Gastrocnemius medialis (tissue), 4 donors: ENCODE measurements at regions not wholly inside any gene's neighbourhood (a gene's known extent, or its start where the extent isn't known, plus 50 kb on each side); places are given as distances from the start of the nearest gene placed in this dataset.
"Not testable (repeated sequence)": the region's sequence is repeated elsewhere in the genome, so short reads cannot be mapped to it uniquely, and the experiment has no call there.

Source experiments
- ATAC-seq, 2 donors: fragments of 150-250 bp; one replicate each; pipeline ENCODE4 v1.9.1; 2016
- DNase-seq, 2 donors: peaks; one replicate each; pipeline ENCODE4 v3.0.0-alpha.2; 2019
- H3K27ac ChIP-seq, 4 donors: fragments of 200-600 bp; sonication (generic); 1 replicate in 1 of 4; 2 replicates in 3 of 4; pipeline ENCODE4 v1.5.1; 2016 to 2018; ENCODE audit warnings: mild to moderate bottlenecking in 2 of 4, moderate library complexity in 1 of 4
- H3K27me3 ChIP-seq, 3 donors: fragments of 200-600 bp; sonication (generic) in 2 of 3; 1 replicate in 1 of 3; 2 replicates in 2 of 3; pipeline versions ENCODE4 v1.5.1 to v1.6.0; 2016 to 2019; ENCODE audit warnings: mild to moderate bottlenecking in 1 of 3, moderate library complexity in 1 of 3
- H3K36me3 ChIP-seq, 2 donors: fragments of 200-600 bp; sonication (generic) in 1 of 2; one replicate each; pipeline ENCODE4 v1.5.1; 2017 to 2018
- H3K4me1 ChIP-seq, 2 donors: fragments of 200-600 bp; sonication (generic) in 1 of 2; one replicate each; pipeline ENCODE4 v1.5.1; 2016 to 2017; ENCODE audit warnings: mild to moderate bottlenecking in 2 of 2
- H3K4me3 ChIP-seq, 4 donors: fragments of 200-600 bp; sonication (generic) in 3 of 4; 1 replicate in 1 of 4; 2 replicates in 3 of 4; pipeline ENCODE4 v1.5.1; 2016 to 2019; ENCODE audit warnings: mild to moderate bottlenecking in 2 of 4
- H3K9me3 ChIP-seq, 3 donors: fragments of 200-600 bp; sonication (generic) in 2 of 3; 1 replicate in 1 of 3; 2 replicates in 2 of 3; pipeline ENCODE4 v1.5.1; 2016 to 2019
- CTCF ChIP-seq, 5 experiments: fragments of 450-650 bp in 3 of 5; fragments of 200-600 bp in 2 of 5; sonication (generic) in 2 of 5; IDR thresholded peaks in 4 of 5; conservative IDR thresholded peaks in 1 of 5; 1 replicate in 4 of 5; 2 replicates in 1 of 5; pipeline ENCODE4 v1.5.1; 2016 to 2019; ENCODE audit warnings: antibody characterized with exemption in 5 of 5, mild to moderate bottlenecking in 3 of 5, moderate library complexity in 3 of 5
- POLR2A ChIP-seq, 2 donors: fragments of 450-650 bp; IDR thresholded peaks; one replicate each; pipeline ENCODE4 v1.6.1; 2017; ENCODE audit warnings: antibody characterized with exemption in 2 of 2, mild to moderate bottlenecking in 2 of 2, moderate library complexity in 2 of 2
- in situ Hi-C, 4 donors: fragments of 200-750 bp; cut with MboI; loops; one replicate each; pipeline versions ENCODE4 v1.15.0 to v1.8.0; 2017; ENCODE audit warnings: low sequenced_read_pairs in 4 of 4
- intact Hi-C: fragments of 100-400 bp; cut with DNase I; formaldehyde crosslinking; loops from one replicate; pipeline ENCODE4 v1.15.1; 2023; ENCODE audit warnings: low total_unique reads

- in situ Hi-C loops (no loop called here), intact Hi-C loops (no loop called here)
- Histone ChIP-seq H3K4me3 (no peak overlapping the region), H3K27ac (peak overlapping the region in 1 of 4 donors; percentile 21), H3K36me3 (no peaks in the 10 kb centered on the region), H3K9me3 (no peaks in the 10 kb centered on the region), H3K4me1 (peaks cover 0 to 6% of the 10 kb centered on the region in 2 donors), H3K27me3 (no peaks in the 10 kb centered on the region)
- ATAC-seq (peak; percentile 94 to 97), DNase-seq (peak; percentile 33 to 60)
- TF ChIP-seq CTCF (IDR thresholded peaks at IDR 0.05 in 4 of 5, conservative IDR thresholded peaks at IDR 0.05 in 1 of 5) (no peak), POLR2A (IDR thresholded peaks at IDR 0.05) (no peak)
Observed at GRCh38 chr1:59215766-59216291, 81.1 kb upstream of the FGGY start.

- H3K27me3 ChIP-seq, H3K4me1 ChIP-seq, in situ Hi-C loops, ATAC-seq, H3K4me3 ChIP-seq, H3K9me3 ChIP-seq, H3K36me3 ChIP-seq, DNase-seq, H3K27ac ChIP-seq, intact Hi-C loops: not testable (repeated sequence)
Observed at GRCh38 chr1:59217439-59217838, 79.5 kb upstream of the FGGY start.

- Histone ChIP-seq H3K9me3 (no peaks in the 10 kb centered on the region), H3K27ac (no peak overlapping the region)
Observed at GRCh38 chr1:59218521-59219236, 78.2 kb upstream of the FGGY start.

GRCh38 chr1:59219916-59220315 lies 77.0 kb upstream of the FGGY start:
- Histone ChIP-seq H3K4me1 (peaks cover 0 to 9% of the 10 kb centered on the region in 2 donors), H3K4me3 (no peak overlapping the region), H3K27me3 (no peaks in the 10 kb centered on the region), H3K27ac (no peak overlapping the region), H3K36me3 (no peaks in the 10 kb centered on the region), H3K9me3 (no peaks in the 10 kb centered on the region)
- ATAC-seq: no peak
- TF ChIP-seq CTCF (IDR thresholded peaks at IDR 0.05 in 4 of 5, conservative IDR thresholded peaks at IDR 0.05 in 1 of 5) (no peak), POLR2A (IDR thresholded peaks at IDR 0.05) (no peak)
- in situ Hi-C loops (no loop called here), intact Hi-C loops (loop anchor here (2.0 kb wide), 1 partner anchor 13 kb away; no protein-coding TSS in a partner anchor)
- no peak for DNase-seq

More at GRCh38 chr1:59218521-59219236, 78.2 kb upstream of the FGGY start:
- ATAC-seq (peak in 1 of 2 donors; percentile 12), DNase-seq (no peak)
- Histone ChIP-seq H3K36me3 (no peaks in the 10 kb centered on the region), H3K4me3 (no peak overlapping the region), H3K27me3 (no peaks in the 10 kb centered on the region), H3K4me1 (peaks cover 0 to 6% of the 10 kb centered on the region in 2 donors)
- TF ChIP-seq POLR2A (IDR thresholded peaks at IDR 0.05) (no peak), CTCF (IDR thresholded peaks at IDR 0.05 in 4 of 5, conservative IDR thresholded peaks at IDR 0.05 in 1 of 5) (no peak)
- in situ Hi-C loops (no loop called here), intact Hi-C loops (no loop called here)

GRCh38 chr1:59220356-59220755 lies 76.5 kb upstream of the FGGY start:
- intact Hi-C loops (loop anchor here (2.0 kb wide), 1 partner anchor 14 kb away; no protein-coding TSS in a partner anchor), in situ Hi-C loops (no loop called here)
- no peaks in the 10 kb centered on the region for H3K27me3 ChIP-seq
- no peaks in the 10 kb centered on the region for H3K9me3 ChIP-seq
- no peak overlapping the region for H3K4me3 ChIP-seq
- TF ChIP-seq CTCF (IDR thresholded peaks at IDR 0.05 in 4 of 5, conservative IDR thresholded peaks at IDR 0.05 in 1 of 5) (no peak), POLR2A (IDR thresholded peaks at IDR 0.05) (no peak)
- H3K27ac ChIP-seq: no peak overlapping the region
- H3K36me3 ChIP-seq: no peaks in the 10 kb centered on the region
- ATAC-seq (no peak), DNase-seq (no peak)
- peaks cover 0 to 14% of the 10 kb centered on the region in 2 donors for H3K4me1 ChIP-seq
